BLaER1 treated with 17β-estradiol and CSF1 and Interleukin-3, amounts not matched to agents 10 nM and 100 nM (cell line): ENCODE measurements at regions not wholly inside any gene's neighbourhood (a gene's known extent, or its start where the extent isn't known, plus 50 kb on each side); places are given as distances from the start of the nearest gene placed in this dataset.

Source experiments
- H3K27ac ChIP-seq, 11 experiments: shearing (Covaris generic); formaldehyde crosslinking; 2 replicates each; pipeline ENCODE4 v1.8.1; 2022
- H3K27me3 ChIP-seq, 11 experiments: shearing (Covaris generic); formaldehyde crosslinking; 2 replicates each; pipeline ENCODE4 v1.8.1; 2022
- H3K36me3 ChIP-seq, 11 experiments: shearing (Covaris generic); formaldehyde crosslinking; 2 replicates each; pipeline ENCODE4 v1.8.1; 2022
- H3K4me1 ChIP-seq, 10 experiments: shearing (Covaris generic); formaldehyde crosslinking; 2 replicates each; pipeline ENCODE4 v1.8.1; 2022
- H3K4me2 ChIP-seq, 11 experiments: shearing (Covaris generic); formaldehyde crosslinking; 2 replicates each; pipeline ENCODE4 v1.8.1; 2022
- H3K4me3 ChIP-seq, 10 experiments: shearing (Covaris generic); formaldehyde crosslinking; 2 replicates each; pipeline ENCODE4 v1.8.1; 2022
- H3K9ac ChIP-seq, 11 experiments: shearing (Covaris generic); formaldehyde crosslinking; 2 replicates each; pipeline ENCODE4 v1.8.1; 2022
- H3K9me3 ChIP-seq, 11 experiments: shearing (Covaris generic); formaldehyde crosslinking; replicated peaks in 1 of 11; 2 replicates each; pipeline ENCODE4 v1.8.1; 2022
- H4K20me1 ChIP-seq, 11 experiments: shearing (Covaris generic); formaldehyde crosslinking; 2 replicates each; pipeline ENCODE4 v1.8.1; 2022
- Cebpa-rat ChIP-seq, 11 experiments: shearing (Covaris generic); IDR thresholded peaks; 2 replicates each; pipeline ENCODE4 v1.8.1; 2022

GRCh38 chr15:93247466-93248121, 158.6 kb upstream of the RGMA start:
- peak overlapping the region in 2 of 11 experiments; percentile 38 to 46; a peak in 4 of 22 replicates for H3K9ac ChIP-seq
- H3K9me3 ChIP-seq: no peaks in the 10 kb centered on the region
- peaks cover 55 to 80% (median 78%) of the 10 kb centered on the region in 10 experiments for H3K4me1 ChIP-seq
- no peaks in the 10 kb centered on the region for H4K20me1 ChIP-seq
- no peak overlapping the region for H3K4me3 ChIP-seq
- no peaks in the 10 kb centered on the region for H3K27me3 ChIP-seq
- H3K4me2 ChIP-seq: peak overlapping the region; percentile 60 to 97 (median 71)
- peak in 8 of 11 experiments; percentile 19 to 70 (median 52); a peak in 9 of 22 replicates for TF ChIP-seq Cebpa-rat (IDR thresholded peaks at IDR 0.05)
- peak overlapping the region in 9 of 11 experiments; percentile 8 to 85 (median 58); a peak in 16 of 22 replicates for H3K27ac ChIP-seq
- H3K36me3 ChIP-seq: no peaks in the 10 kb centered on the region

GRCh38 chr15:93246266-93247242, 157.5 kb upstream of the RGMA start:
- Histone ChIP-seq H3K9ac (no peak overlapping the region; a peak in 2 of 22 replicates), H3K4me1 (peaks cover 45 to 79% (median 74%) of the 10 kb centered on the region in 10 experiments), H3K9me3 (no peaks in the 10 kb centered on the region), H3K36me3 (no peaks in the 10 kb centered on the region), H4K20me1 (no peaks in the 10 kb centered on the region), H3K27me3 (no peaks in the 10 kb centered on the region), H3K27ac (peak overlapping the region in 8 of 11 experiments; percentile 14 to 85 (median 59); a peak in 15 of 22 replicates), H3K4me2 (peak overlapping the region; percentile 60 to 97 (median 71)), H3K4me3 (no peak overlapping the region)
- no peak for TF ChIP-seq Cebpa-rat (IDR thresholded peaks at IDR 0.05)

- Histone ChIP-seq H3K27me3 (no peaks in the 10 kb centered on the region), H3K4me3 (no peak overlapping the region), H4K20me1 (no peaks in the 10 kb centered on the region), H3K27ac (peak overlapping the region in 3 of 11 experiments; percentile 22 to 85 (median 60); a peak in 5 of 22 replicates), H3K36me3 (no peaks in the 10 kb centered on the region), H3K4me2 (peak overlapping the region in 9 of 11 experiments; percentile 18 to 97 (median 70); a peak in 17 of 22 replicates), H3K4me1 (peaks cover 36 to 73% (median 67%) of the 10 kb centered on the region in 10 experiments), H3K9me3 (no peaks in the 10 kb centered on the region), H3K9ac (no peak overlapping the region)
- 0 out of 22 replicates have a peak, but pooled peaks of 1 of the 11 experiments have one; percentile 4 for TF ChIP-seq Cebpa-rat (IDR thresholded peaks at IDR 0.05)
Observed at GRCh38 chr15:93245661-93246042, 156.6 kb upstream of the RGMA start.

- H4K20me1 ChIP-seq: no peaks in the 10 kb centered on the region
- no peak for TF ChIP-seq Cebpa-rat (IDR thresholded peaks at IDR 0.05)
Observed at GRCh38 chr15:93244696-93245660, 156.0 kb upstream of the RGMA start.

GRCh38 chr15:93243573-93243972, 154.6 kb upstream of the RGMA start:
- no peaks in the 10 kb centered on the region for H3K27me3 ChIP-seq
- no peak overlapping the region for H3K4me2 ChIP-seq
- peaks cover 4 to 17% (median 15%) of the 10 kb centered on the region in 11 experiments; a peak in 16 of 22 replicates for H3K9me3 ChIP-seq
- no peak overlapping the region for H3K4me3 ChIP-seq
- no peaks in the 10 kb centered on the region for H4K20me1 ChIP-seq
- TF ChIP-seq Cebpa-rat (IDR thresholded peaks at IDR 0.05): no peak
- H3K36me3 ChIP-seq: no peaks in the 10 kb centered on the region
- peaks cover 19 to 53% (median 46%) of the 10 kb centered on the region in 10 experiments for H3K4me1 ChIP-seq
- no peak overlapping the region for H3K9ac ChIP-seq
- H3K27ac ChIP-seq: no peak overlapping the region

More at GRCh38 chr15:93244696-93245660, 156.0 kb upstream of the RGMA start:
- Histone ChIP-seq H3K27ac (peak overlapping the region in 2 of 11 experiments; percentile 60 to 85; a peak in 3 of 22 replicates), H3K4me1 (peaks cover 29 to 66% (median 60%) of the 10 kb centered on the region in 10 experiments), H3K9me3 (peaks cover under 1 to 3% (median 2%) of the 10 kb centered on the region in 11 experiments; a peak in 7 of 22 replicates), H3K4me2 (peak overlapping the region in 9 of 11 experiments; percentile 18 to 97 (median 70); a peak in 16 of 22 replicates), H3K36me3 (no peaks in the 10 kb centered on the region), H3K9ac (no peak overlapping the region), H3K4me3 (no peak overlapping the region), H3K27me3 (no peaks in the 10 kb centered on the region)

- no peak overlapping the region for H3K27ac ChIP-seq
- TF ChIP-seq Cebpa-rat (IDR thresholded peaks at IDR 0.05): no peak
- H3K9ac ChIP-seq: no peak overlapping the region
- peak overlapping the region in 8 of 11 experiments; percentile 12 to 61 (median 50); a peak in 15 of 22 replicates for H3K4me2 ChIP-seq
- peaks cover 10 to 29% (median 24%) of the 10 kb centered on the region in 11 experiments; a peak in 17 of 22 replicates for H3K9me3 ChIP-seq
- peaks cover 4 to 37% (median 30%) of the 10 kb centered on the region in 10 experiments for H3K4me1 ChIP-seq
- no peaks in the 10 kb centered on the region for H3K36me3 ChIP-seq
- H3K4me3 ChIP-seq: no peak overlapping the region
- H4K20me1 ChIP-seq: no peaks in the 10 kb centered on the region
- H3K27me3 ChIP-seq: no peaks in the 10 kb centered on the region
Observed at GRCh38 chr15:93241696-93242585, 152.9 kb upstream of the RGMA start.

GRCh38 chr15:93239993-93240392, 151.0 kb upstream of the RGMA start:
- Histone ChIP-seq H3K27ac (no peak overlapping the region), H4K20me1 (no peaks in the 10 kb centered on the region), H3K9me3 (peaks cover 10 to 29% (median 24%) of the 10 kb centered on the region in 11 experiments; a peak in 17 of 22 replicates), H3K4me2 (no peak overlapping the region), H3K9ac (no peak overlapping the region), H3K4me3 (no peak overlapping the region), H3K4me1 (peaks cover 0 to 23% (median 15%) of the 10 kb centered on the region in 10 experiments; a peak in 15 of 20 replicates), H3K36me3 (no peaks in the 10 kb centered on the region), H3K27me3 (no peaks in the 10 kb centered on the region)
- no peak for TF ChIP-seq Cebpa-rat (IDR thresholded peaks at IDR 0.05)
